Ascending aorta (tissue), 2 donors: ENCODE measurements at regions not wholly inside any gene's neighbourhood (a gene's known extent, or its start where the extent isn't known, plus 50 kb on each side); places are given as distances from the start of the nearest gene placed in this dataset.
A peak's percentile ranks its signal among the peaks of the same experiment; 100 is the strongest.

ENCODE experiments used
- DNase-seq, 2 donors: peaks; one replicate each; pipeline ENCODE4 v3.0.0-alpha.2; 2019; ENCODE audit warnings: low spot score in 2 of 2
- H3K27ac ChIP-seq, 2 donors: fragments of 200-600 bp; sonication (generic); one replicate each; pipeline ENCODE4 v1.5.1; 2016 to 2017; ENCODE audit warnings: mild to moderate bottlenecking in 1 of 2
- H3K27me3 ChIP-seq: fragments of 200-600 bp; sonication (generic); one replicate; pipeline ENCODE4 v1.5.1; 2017
- H3K36me3 ChIP-seq, 2 donors: fragments of 200-600 bp; sonication (generic); one replicate each; pipeline ENCODE4 v1.5.1; 2016
- H3K4me1 ChIP-seq, 2 donors: fragments of 200-600 bp; sonication (generic); one replicate each; pipeline ENCODE4 v1.5.1; 2016 to 2017; ENCODE audit warnings: mild to moderate bottlenecking in 1 of 2
- H3K4me3 ChIP-seq, 2 donors: fragments of 200-600 bp; sonication (generic); one replicate each; pipeline ENCODE4 v1.5.1; 2016 to 2017; ENCODE audit warnings: mild to moderate bottlenecking in 1 of 2
- H3K9me3 ChIP-seq, 2 donors: fragments of 200-600 bp; sonication (generic); one replicate each; pipeline ENCODE4 v1.5.1; 2016
- CTCF ChIP-seq, 3 experiments: fragments of 200-600 bp in 2 of 3; fragments of 450-650 bp in 1 of 3; sonication (generic) in 2 of 3; IDR thresholded peaks; one replicate each; pipeline ENCODE4 v1.5.1; 2016 to 2019; ENCODE audit warnings: antibody characterized with exemption in 3 of 3, mild to moderate bottlenecking in 1 of 3, moderate library complexity in 1 of 3
- intact Hi-C: fragments of 100-400 bp; cut with DNase I; formaldehyde crosslinking; loops from one replicate; pipeline ENCODE4 v1.15.1; 2023

DNA sequence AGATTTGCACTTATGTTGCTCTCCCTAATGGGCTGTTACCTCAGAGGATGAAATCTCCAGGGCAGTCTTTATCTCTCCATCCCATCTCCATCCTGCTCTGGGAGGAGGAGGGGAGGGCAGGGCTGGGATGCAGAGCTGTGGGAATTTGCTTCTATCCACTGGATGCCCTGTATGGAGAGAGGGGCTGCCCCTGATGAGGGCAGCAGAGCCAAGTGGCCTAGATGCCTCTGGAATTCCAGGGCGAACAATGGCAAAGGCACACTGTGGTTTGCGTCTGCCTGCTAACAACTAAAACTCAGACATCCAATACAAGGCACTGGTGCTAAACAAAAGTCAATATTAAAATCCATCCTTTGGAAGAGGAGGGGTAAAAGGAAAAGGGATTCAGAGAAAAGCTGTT lies 165.1 kb downstream of the COG6 start:
- intact Hi-C loops = no loop called here

DNA sequence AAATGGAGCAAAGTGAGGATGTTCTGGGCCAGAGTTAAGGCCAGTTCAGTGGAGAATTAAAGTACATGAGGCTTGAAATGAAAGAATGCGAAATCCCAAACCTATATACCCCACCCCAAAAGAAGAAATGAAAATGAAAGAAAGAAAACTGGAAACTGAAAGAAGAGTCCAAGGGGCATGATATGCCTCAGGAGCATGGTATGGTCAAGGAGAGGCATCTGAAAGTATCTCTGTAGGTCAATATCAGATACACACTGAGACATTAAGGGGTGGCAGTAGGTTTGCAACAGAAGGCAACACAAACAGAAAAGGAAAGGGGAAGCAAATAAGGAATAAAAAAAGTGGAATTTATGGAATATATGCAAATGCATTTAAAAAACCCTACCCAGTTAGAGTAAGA lies 166.5 kb downstream of the COG6 start:
- H3K4me3 ChIP-seq = no peak overlapping the region
- intact Hi-C loops = no loop called here
- H3K4me1 ChIP-seq = no peaks in the 10 kb centered on the region
- no peak overlapping the region for H3K27ac ChIP-seq
- no peaks in the 10 kb centered on the region for H3K27me3 ChIP-seq
- no peak for TF ChIP-seq CTCF (IDR thresholded peaks at IDR 0.05)
- no peaks in the 10 kb centered on the region for H3K9me3 ChIP-seq
- no peaks in the 10 kb centered on the region for H3K36me3 ChIP-seq
- DNase-seq = no peak

More for the DNA sequence above, 165.1 kb downstream of the COG6 start:
- no peak for DNase-seq
- H3K9me3 ChIP-seq = no peaks in the 10 kb centered on the region
- no peak overlapping the region for H3K27ac ChIP-seq
- no peaks in the 10 kb centered on the region for H3K4me1 ChIP-seq
- H3K36me3 ChIP-seq = no peaks in the 10 kb centered on the region
- H3K4me3 ChIP-seq = no peak overlapping the region
- TF ChIP-seq CTCF (IDR thresholded peaks at IDR 0.05) = no peak
- no peaks in the 10 kb centered on the region for H3K27me3 ChIP-seq

DNA sequence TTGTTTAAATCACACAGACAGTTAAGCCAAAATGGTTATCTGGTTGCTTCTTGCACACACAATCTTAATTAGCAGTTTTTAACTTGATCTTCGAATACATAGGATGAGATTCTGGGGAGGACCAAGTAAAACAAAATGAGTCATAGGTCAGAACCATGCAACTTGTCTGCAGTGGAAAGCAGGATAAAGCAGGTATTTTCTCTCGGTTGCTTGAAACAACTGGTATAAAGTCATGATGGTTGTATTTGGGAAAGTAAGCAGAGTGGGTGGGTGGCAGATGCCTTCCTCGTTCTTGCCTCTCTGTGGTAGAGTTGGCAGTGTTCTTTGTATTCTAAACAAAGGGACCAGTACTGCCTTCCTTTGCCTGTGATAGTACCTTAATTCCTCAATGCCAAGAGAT lies 167.0 kb downstream of the COG6 start:
- no peaks in the 10 kb centered on the region for H3K9me3 ChIP-seq
- no peak for TF ChIP-seq CTCF (IDR thresholded peaks at IDR 0.05)
- H3K4me1 ChIP-seq = no peaks in the 10 kb centered on the region
- no peak overlapping the region for H3K27ac ChIP-seq
- no peaks in the 10 kb centered on the region for H3K27me3 ChIP-seq
- H3K4me3 ChIP-seq = no peak overlapping the region
- DNase-seq = no peak
- intact Hi-C loops = no loop called here
- no peaks in the 10 kb centered on the region for H3K36me3 ChIP-seq

DNA sequence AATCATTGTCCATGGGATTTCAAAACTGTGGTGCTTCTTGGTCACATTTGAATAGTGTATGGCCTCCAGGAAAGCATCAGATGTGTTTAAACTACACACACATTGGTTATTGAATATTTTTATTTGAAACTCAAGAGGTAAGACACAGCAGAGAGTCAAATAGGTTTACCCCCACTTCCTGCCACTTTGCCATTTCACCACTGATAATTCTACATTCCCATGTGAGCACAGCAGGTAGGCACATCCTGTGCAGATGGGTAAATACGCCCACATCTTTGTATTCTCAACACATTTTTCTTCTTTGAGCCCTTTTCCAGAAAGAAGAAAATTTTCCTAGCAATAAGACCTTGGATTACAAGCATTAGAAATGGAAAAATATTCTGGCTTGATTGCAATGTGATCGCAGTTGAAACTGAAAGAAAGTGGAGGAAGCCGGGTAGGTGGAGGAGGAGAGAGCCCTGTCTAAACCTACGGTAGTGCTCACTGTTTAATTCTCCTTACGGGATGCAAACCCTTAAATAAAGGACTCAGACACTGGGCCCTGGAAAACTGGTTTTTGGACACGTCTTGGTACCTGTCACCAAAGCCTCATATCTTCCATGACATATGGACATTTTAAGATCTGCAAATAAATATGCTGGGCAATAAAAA lies 167.7 kb downstream of the COG6 start:
- H3K4me1 ChIP-seq = no peaks in the 10 kb centered on the region
- no peaks in the 10 kb centered on the region for H3K27me3 ChIP-seq
- DNase-seq = no peak
- no peak overlapping the region for H3K27ac ChIP-seq
- H3K36me3 ChIP-seq = no peaks in the 10 kb centered on the region
- H3K9me3 ChIP-seq = no peaks in the 10 kb centered on the region
- TF ChIP-seq CTCF (IDR thresholded peaks at IDR 0.05) = no peak
- no peak overlapping the region for H3K4me3 ChIP-seq
- intact Hi-C loops = no loop called here

DNA sequence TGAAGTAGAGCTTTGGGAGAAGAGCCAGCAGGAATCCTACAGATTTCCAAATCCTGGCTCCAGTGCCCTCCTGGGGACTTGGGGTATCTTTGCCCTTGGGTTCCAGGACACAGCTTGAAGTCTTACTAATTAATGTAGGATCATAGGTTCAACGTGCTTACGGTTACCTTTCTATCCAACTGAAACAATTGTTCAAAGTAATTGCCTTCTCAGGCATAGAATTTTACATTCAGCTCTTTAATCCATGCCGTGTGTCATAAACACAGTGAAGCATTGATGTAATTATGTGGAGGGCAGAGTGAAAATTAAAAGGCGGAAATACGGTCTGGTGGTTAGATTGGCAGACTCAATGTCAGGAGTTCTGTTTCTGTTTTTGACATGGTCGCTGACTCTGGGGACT lies 170.4 kb downstream of the COG6 start:
- H3K4me3 ChIP-seq = no peak overlapping the region
- no peak for DNase-seq
- H3K4me1 ChIP-seq = no peaks in the 10 kb centered on the region
- intact Hi-C loops = no loop called here
- no peaks in the 10 kb centered on the region for H3K36me3 ChIP-seq
- no peaks in the 10 kb centered on the region for H3K9me3 ChIP-seq
- H3K27me3 ChIP-seq = no peaks in the 10 kb centered on the region
- H3K27ac ChIP-seq = no peak overlapping the region
- TF ChIP-seq CTCF (IDR thresholded peaks at IDR 0.05) = no peak

GRCh38 chr13:39835253-39835652 lies 179.8 kb downstream of the COG6 start:
- H3K36me3 ChIP-seq = no peaks in the 10 kb centered on the region
- H3K9me3 ChIP-seq = no peaks in the 10 kb centered on the region
- no peaks in the 10 kb centered on the region for H3K4me1 ChIP-seq
- peak overlapping the region in 1 of 2 donors; percentile 11 for H3K4me3 ChIP-seq
- no peak overlapping the region for H3K27ac ChIP-seq
- no peaks in the 10 kb centered on the region for H3K27me3 ChIP-seq
- intact Hi-C loops = no loop called here
- TF ChIP-seq CTCF (IDR thresholded peaks at IDR 0.05) = no peak
- no peak for DNase-seq
